ENCODE measurements at regions not wholly inside any gene's neighbourhood (a gene's known extent, or its start where the extent isn't known, plus 50 kb on each side); places are given as distances from the start of the nearest gene placed in this dataset.

DNA sequence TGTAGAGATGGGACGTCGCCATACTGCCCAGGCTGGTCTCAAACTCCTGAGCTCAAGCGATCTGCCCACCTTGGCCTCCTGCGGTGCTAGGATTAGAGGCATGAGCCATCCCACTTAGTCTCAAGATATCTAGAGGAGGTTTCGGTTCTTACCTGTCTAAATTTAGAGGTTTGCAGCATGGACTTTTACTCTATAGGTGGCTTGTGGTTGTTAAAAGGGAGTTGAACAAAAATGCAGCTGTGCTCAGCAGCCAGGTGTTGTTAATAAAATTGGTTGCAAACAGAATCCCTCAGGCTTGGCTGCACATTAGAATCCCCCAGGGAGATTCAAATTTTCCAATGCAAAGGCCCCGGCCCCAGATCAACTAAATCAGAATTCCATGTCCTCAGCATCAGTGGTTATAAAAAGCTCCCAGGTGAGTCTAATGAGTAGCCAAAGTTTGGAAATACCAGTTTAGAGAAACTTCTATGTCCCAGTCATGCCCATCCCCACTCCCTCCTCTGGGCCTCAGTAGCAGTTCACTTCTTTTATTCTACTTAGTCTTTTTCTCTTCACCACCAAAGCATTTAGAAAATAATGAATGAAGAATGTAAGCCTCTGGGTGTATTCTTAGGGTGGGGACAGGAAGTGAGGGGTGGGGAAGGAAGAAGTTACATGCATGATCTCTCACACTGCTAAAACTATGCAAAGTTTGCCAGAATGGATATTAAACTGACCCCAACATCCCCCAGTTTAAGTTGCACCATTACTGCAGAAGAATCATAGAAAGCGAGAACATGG, 471.0 kb downstream of the COG6 start:
- no peak overlapping the region for H2AFZ ChIP-seq (ENCODE audit: low read length, unreplicated experiment)
- no peak overlapping the region for H3K27ac ChIP-seq (ENCODE audit: low read depth, low read length)
- H3K4me1 ChIP-seq (ENCODE audit: control insufficient read depth, insufficient read depth, low read length, unreplicated experiment), result no peaks in the 10 kb centered on the region
- H3K27me3 ChIP-seq (ENCODE audit: insufficient read depth, low read length), result no peaks in the 10 kb centered on the region
- no peaks in the 10 kb centered on the region for H3K36me3 ChIP-seq (ENCODE audit: insufficient read depth, low read length)
- H3K4me3 ChIP-seq (ENCODE audit: low read depth, low read length), result no peak overlapping the region
- no peaks in the 10 kb centered on the region for H3K79me2 ChIP-seq (ENCODE audit: control insufficient read depth, insufficient read depth, low read length, unreplicated experiment)

DNA sequence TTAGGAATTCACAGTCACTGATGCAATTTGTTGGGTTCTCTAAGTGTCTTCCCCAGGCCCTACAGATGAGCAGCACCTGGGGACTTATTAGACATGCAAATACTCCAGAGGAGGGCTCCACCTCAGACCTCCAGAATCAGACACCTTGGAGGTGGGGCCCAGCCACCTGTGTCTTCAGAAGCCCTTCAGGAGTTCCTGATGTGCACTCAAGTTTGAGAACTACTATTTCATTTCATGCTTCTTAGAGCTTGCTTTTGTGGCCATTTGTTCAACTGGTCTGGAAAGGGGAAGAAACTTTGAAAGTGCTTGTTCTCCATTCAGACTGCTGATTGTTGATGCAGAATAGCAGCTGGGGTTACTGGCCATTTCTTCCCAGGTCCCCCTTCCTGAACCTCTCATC, 472.0 kb downstream of the COG6 start:
- Histone ChIP-seq H3K4me3 (ENCODE audit: low read depth, low read length) (no peak overlapping the region), H3K27ac (ENCODE audit: low read depth, low read length) (no peak overlapping the region), H3K27me3 (ENCODE audit: insufficient read depth, low read length) (no peaks in the 10 kb centered on the region), H3K79me2 (ENCODE audit: control insufficient read depth, insufficient read depth, low read length, unreplicated experiment) (no peaks in the 10 kb centered on the region), H3K36me3 (ENCODE audit: insufficient read depth, low read length) (no peaks in the 10 kb centered on the region), H3K4me1 (ENCODE audit: control insufficient read depth, insufficient read depth, low read length, unreplicated experiment) (no peaks in the 10 kb centered on the region), H2AFZ (ENCODE audit: low read length, unreplicated experiment) (no peak overlapping the region)

- Histone ChIP-seq H3K36me3 (ENCODE audit: insufficient read depth, low read length) (no peaks in the 10 kb centered on the region), H3K4me1 (ENCODE audit: control insufficient read depth, insufficient read depth, low read length, unreplicated experiment) (no peaks in the 10 kb centered on the region), H3K27me3 (ENCODE audit: insufficient read depth, low read length) (no peaks in the 10 kb centered on the region), H3K4me3 (ENCODE audit: low read depth, low read length) (no peak overlapping the region), H2AFZ (ENCODE audit: low read length, unreplicated experiment) (no peak overlapping the region), H3K79me2 (ENCODE audit: control insufficient read depth, insufficient read depth, low read length, unreplicated experiment) (no peaks in the 10 kb centered on the region), H3K27ac (ENCODE audit: low read depth, low read length) (no peak overlapping the region)
These were observed 472.5 kb downstream of the COG6 start for GRCh38 chr13:40127925-40128324.

GRCh38 chr13:40129467-40129866, 474.0 kb downstream of the COG6 start:
- no peak overlapping the region for H3K4me3 ChIP-seq (ENCODE audit: low read depth, low read length)
- H3K79me2 ChIP-seq (ENCODE audit: control insufficient read depth, insufficient read depth, low read length, unreplicated experiment), result no peaks in the 10 kb centered on the region
- no peaks in the 10 kb centered on the region for H3K4me1 ChIP-seq (ENCODE audit: control insufficient read depth, insufficient read depth, low read length, unreplicated experiment)
- no peaks in the 10 kb centered on the region for H3K27me3 ChIP-seq (ENCODE audit: insufficient read depth, low read length)
- no peak overlapping the region for H3K27ac ChIP-seq (ENCODE audit: low read depth, low read length)
- H3K36me3 ChIP-seq (ENCODE audit: insufficient read depth, low read length), result no peaks in the 10 kb centered on the region
- H2AFZ ChIP-seq (ENCODE audit: low read length, unreplicated experiment), result no peak overlapping the region

DNA sequence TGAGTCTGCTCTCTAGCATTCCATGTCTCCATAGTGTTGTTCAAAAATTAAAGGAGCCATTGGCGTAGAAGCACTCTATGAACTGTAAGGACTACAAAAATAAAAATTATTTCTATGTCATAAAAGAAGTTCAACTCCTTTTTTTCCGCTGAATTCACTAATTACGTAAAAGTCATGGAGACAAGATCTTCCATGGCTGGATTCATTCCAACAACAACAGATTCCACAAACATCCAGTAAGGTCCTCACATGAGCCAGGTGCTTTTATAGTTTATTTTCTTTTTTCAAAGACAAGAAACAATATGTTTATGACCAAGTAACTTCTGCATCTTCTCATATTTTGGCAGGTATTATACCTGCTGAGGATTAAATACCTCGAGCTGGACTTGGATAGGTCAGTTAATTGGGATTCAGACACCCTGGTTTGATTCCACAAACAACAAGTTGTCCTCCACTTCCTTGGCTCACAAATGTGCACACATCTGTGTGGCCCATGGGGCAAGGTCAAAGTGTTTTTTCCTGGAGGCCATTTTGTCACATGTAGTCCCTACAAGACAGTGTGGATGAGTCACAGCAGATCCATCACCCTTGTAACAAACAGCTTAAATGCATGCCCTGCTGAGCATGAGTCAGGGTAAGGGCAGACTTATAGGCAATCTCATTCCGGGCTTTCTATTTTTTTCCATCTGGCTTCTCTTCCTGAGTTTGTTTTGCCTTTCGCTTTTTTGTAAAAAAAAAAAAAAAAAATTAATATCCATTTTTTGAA, 475.6 kb downstream of the COG6 start:
- Histone ChIP-seq H2AFZ (ENCODE audit: low read length, unreplicated experiment) (no peak overlapping the region), H3K4me3 (ENCODE audit: low read depth, low read length) (no peak overlapping the region), H3K36me3 (ENCODE audit: insufficient read depth, low read length) (no peaks in the 10 kb centered on the region)

DNA sequence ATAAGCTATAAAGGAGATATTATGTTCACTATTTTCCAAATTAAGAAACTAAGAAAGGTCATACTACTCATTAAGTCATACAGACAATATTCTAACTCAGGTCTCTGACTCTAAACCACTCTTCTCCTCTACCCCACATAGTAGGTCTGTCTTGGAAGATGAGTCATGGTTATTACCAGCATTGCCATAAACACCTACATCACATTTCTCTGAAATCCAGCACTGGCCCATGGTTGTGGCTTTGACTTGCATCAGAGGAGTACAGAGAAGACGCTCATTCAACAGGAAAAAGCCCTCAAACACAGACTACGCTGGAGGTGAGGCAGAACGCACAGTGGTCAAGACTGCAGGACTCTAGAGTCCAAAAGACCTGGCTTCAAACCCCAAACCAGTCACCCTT, 476.8 kb downstream of the COG6 start:
- H3K27me3 ChIP-seq (ENCODE audit: insufficient read depth, low read length), result no peaks in the 10 kb centered on the region
- no peak overlapping the region for H3K4me3 ChIP-seq (ENCODE audit: low read depth, low read length)

More for the DNA sequence above, 475.6 kb downstream of the COG6 start:
- Histone ChIP-seq H3K27ac (ENCODE audit: low read depth, low read length) (no peak overlapping the region), H3K4me1 (ENCODE audit: control insufficient read depth, insufficient read depth, low read length, unreplicated experiment) (no peaks in the 10 kb centered on the region), H3K79me2 (ENCODE audit: control insufficient read depth, insufficient read depth, low read length, unreplicated experiment) (no peaks in the 10 kb centered on the region), H3K27me3 (ENCODE audit: insufficient read depth, low read length) (no peaks in the 10 kb centered on the region)

GRCh38 chr13:40136896-40137295, 481.4 kb downstream of the COG6 start:
- Histone ChIP-seq H3K36me3 (ENCODE audit: insufficient read depth, low read length) (no peaks in the 10 kb centered on the region), H3K4me3 (ENCODE audit: low read depth, low read length) (no peak overlapping the region), H3K27ac (ENCODE audit: low read depth, low read length) (no peak overlapping the region), H3K4me1 (ENCODE audit: control insufficient read depth, insufficient read depth, low read length, unreplicated experiment) (no peaks in the 10 kb centered on the region), H3K27me3 (ENCODE audit: insufficient read depth, low read length) (no peaks in the 10 kb centered on the region), H3K79me2 (ENCODE audit: control insufficient read depth, insufficient read depth, low read length, unreplicated experiment) (no peaks in the 10 kb centered on the region), H2AFZ (ENCODE audit: low read length, unreplicated experiment) (no peak overlapping the region)

More for the DNA sequence above, 476.8 kb downstream of the COG6 start:
- no peaks in the 10 kb centered on the region for H3K79me2 ChIP-seq (ENCODE audit: control insufficient read depth, insufficient read depth, low read length, unreplicated experiment)
- no peaks in the 10 kb centered on the region for H3K36me3 ChIP-seq (ENCODE audit: insufficient read depth, low read length)
- H3K4me1 ChIP-seq (ENCODE audit: control insufficient read depth, insufficient read depth, low read length, unreplicated experiment), result no peaks in the 10 kb centered on the region
- H3K27ac ChIP-seq (ENCODE audit: low read depth, low read length), result no peak overlapping the region
- no peak overlapping the region for H2AFZ ChIP-seq (ENCODE audit: low read length, unreplicated experiment)

DNA sequence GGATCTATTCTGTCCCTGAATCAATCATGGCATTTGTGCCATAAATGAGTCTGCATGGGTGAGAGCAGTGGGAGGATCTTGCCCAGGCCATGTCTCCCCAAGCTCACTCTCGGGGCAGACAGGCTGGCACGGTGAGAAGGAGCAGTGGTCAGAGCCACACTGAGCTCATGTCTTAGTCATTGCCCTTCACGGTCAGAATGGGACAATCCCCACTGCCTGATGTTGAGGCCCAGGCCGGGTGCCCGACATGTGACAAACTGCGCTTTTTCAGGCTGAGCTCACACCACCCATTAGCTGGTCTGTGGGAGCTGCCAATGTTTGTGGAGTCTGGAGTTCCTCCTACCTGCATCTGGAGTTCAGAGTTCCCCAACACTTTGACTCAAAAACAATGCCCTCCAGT, 481.9 kb downstream of the COG6 start:
- Histone ChIP-seq H3K4me3 (ENCODE audit: low read depth, low read length) (no peak overlapping the region), H2AFZ (ENCODE audit: low read length, unreplicated experiment) (no peak overlapping the region), H3K79me2 (ENCODE audit: control insufficient read depth, insufficient read depth, low read length, unreplicated experiment) (no peaks in the 10 kb centered on the region), H3K27me3 (ENCODE audit: insufficient read depth, low read length) (no peaks in the 10 kb centered on the region), H3K36me3 (ENCODE audit: insufficient read depth, low read length) (no peaks in the 10 kb centered on the region), H3K4me1 (ENCODE audit: control insufficient read depth, insufficient read depth, low read length, unreplicated experiment) (no peaks in the 10 kb centered on the region), H3K27ac (ENCODE audit: low read depth, low read length) (no peak overlapping the region)

DNA sequence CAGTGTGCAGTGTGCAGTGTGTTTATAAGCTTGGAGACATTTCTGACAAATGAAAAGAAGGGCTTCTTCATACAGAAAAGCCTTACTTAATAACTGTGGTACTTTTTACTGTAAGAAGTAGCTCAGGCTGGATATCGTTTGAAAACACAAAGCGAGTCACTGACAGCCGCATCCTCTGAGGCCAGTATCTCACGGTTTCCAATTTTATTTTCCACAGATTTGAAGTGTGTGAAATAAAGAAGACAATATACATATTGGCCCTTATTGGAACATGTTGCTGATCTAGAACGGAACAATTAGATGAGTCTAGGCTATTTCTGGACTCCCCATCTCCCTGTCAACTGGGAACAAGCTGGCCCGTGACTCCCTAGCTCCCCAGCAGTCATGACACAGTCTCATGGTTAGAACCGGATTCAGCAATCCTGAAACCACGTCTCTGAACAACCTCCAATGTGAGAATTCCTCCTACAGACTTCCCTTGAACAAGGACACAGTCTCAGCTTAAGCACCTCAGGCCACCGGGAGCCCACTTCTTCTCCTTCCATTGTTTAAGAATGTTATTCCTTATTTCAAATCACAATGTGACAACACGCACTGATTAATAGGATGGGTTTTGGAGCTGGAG, 484.5 kb downstream of the COG6 start:
- no peaks in the 10 kb centered on the region for H3K36me3 ChIP-seq (ENCODE audit: insufficient read depth, low read length)

GRCh38 chr13:40141859-40142555, 486.5 kb downstream of the COG6 start:
- H3K27me3 ChIP-seq (ENCODE audit: insufficient read depth, low read length), result no peaks in the 10 kb centered on the region
- no peak overlapping the region for H3K27ac ChIP-seq (ENCODE audit: low read depth, low read length)
- no peaks in the 10 kb centered on the region for H3K36me3 ChIP-seq (ENCODE audit: insufficient read depth, low read length)
- H3K79me2 ChIP-seq (ENCODE audit: control insufficient read depth, insufficient read depth, low read length, unreplicated experiment), result no peaks in the 10 kb centered on the region
- no peak overlapping the region for H3K4me3 ChIP-seq (ENCODE audit: low read depth, low read length)
- no peak overlapping the region for H2AFZ ChIP-seq (ENCODE audit: low read length, unreplicated experiment)
- no peaks in the 10 kb centered on the region for H3K4me1 ChIP-seq (ENCODE audit: control insufficient read depth, insufficient read depth, low read length, unreplicated experiment)

More for the DNA sequence above, 484.5 kb downstream of the COG6 start:
- Histone ChIP-seq H3K4me1 (ENCODE audit: control insufficient read depth, insufficient read depth, low read length, unreplicated experiment) (no peaks in the 10 kb centered on the region), H3K27ac (ENCODE audit: low read depth, low read length) (no peak overlapping the region), H2AFZ (ENCODE audit: low read length, unreplicated experiment) (no peak overlapping the region), H3K4me3 (ENCODE audit: low read depth, low read length) (no peak overlapping the region), H3K27me3 (ENCODE audit: insufficient read depth, low read length) (no peaks in the 10 kb centered on the region), H3K79me2 (ENCODE audit: control insufficient read depth, insufficient read depth, low read length, unreplicated experiment) (no peaks in the 10 kb centered on the region)
